ENCODE measurements at regions not wholly inside any gene's neighbourhood (a gene's known extent, or its start where the extent isn't known, plus 50 kb on each side); places are given as distances from the start of the nearest gene placed in this dataset.

GRCh38 chr2:239735829-239736357 is 289.2 kb downstream of the NDUFA10 start:
- TF ChIP-seq ARNTL (CRISPR knock-in tag; IDR thresholded peaks at IDR 0.05; ENCODE audit: borderline replicate concordance, low read depth) (no peak), PATZ1 (CRISPR knock-in tag; IDR thresholded peaks at IDR 0.05; ENCODE audit: borderline replicate concordance) (no peak), POU6F1 (CRISPR knock-in tag; IDR thresholded peaks at IDR 0.05; ENCODE audit: borderline replicate concordance, low read depth) (no peak), ZFP30 (CRISPR knock-in tag; IDR thresholded peaks at IDR 0.05) (no peak), ZC3H10 (CRISPR knock-in tag; IDR thresholded peaks at IDR 0.05) (no peak), TCF4 (CRISPR knock-in tag; IDR thresholded peaks at IDR 0.05; ENCODE audit: borderline replicate concordance) (no peak), TSHZ2 (CRISPR knock-in tag; IDR thresholded peaks at IDR 0.05) (no peak), RARB (CRISPR knock-in tag; IDR thresholded peaks at IDR 0.05) (no peak), ZNF8 (CRISPR knock-in tag; IDR thresholded peaks at IDR 0.05) (no peak), ESRRG (CRISPR knock-in tag; IDR thresholded peaks at IDR 0.05) (no peak)
